DMS 273 treated with DMSO at 0.1 percent for 48 hours (cell line): ENCODE measurements at regions not wholly inside any gene's neighbourhood (a gene's known extent, or its start where the extent isn't known, plus 50 kb on each side); places are given as distances from the start of the nearest gene placed in this dataset.
"Not testable (repeated sequence)": the region's sequence is repeated elsewhere in the genome, so short reads cannot be mapped to it uniquely, and the experiment has no call there.

Experiments used
- DNase-seq: peaks from one replicate; lab custom pipeline; 2025; lab: John Stamatoyannopoulos, UW

DNA sequence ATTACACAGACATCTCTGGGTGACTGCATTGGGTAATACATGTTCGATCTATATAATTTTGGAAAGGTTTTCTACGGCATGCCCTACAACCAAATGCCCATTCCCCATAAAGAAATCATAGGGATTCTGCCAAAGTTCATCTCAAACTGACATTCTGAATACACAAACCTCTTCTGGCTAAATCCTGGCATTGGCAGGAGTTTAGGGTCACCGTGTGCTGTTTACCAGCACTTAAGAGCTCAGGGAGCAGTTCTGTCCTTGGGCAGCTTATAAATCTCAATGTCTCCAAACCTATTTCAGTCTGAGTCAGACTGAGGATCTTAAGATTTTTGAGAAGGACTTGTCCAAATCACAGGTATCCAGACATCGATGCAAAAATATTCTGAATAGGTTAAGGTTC is 809.6 kb upstream of the LRRN3 start:
- DNase-seq, result no peak

DNA sequence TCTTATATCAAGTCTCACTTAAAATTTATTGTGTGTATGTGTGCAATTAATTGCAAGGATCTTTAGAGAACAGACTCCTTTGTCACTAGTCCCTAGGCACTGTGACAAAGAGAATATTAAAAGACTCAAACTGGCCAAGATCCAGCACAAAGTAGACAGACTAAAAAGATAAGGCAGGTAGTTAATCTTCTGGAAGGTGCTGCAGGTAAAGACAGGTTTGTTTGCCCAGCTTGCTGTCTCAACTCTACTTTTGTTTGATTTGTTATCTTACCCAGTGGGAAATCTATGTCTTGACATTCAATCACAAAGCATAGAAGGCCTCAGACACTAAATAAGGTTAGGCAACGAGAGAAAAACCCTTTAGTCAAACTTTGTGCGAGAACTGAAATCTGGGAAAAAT is 807.9 kb upstream of the LRRN3 start:
- DNase-seq, result no peak

GRCh38 chr7:110291430-110291829 is 799.5 kb upstream of the LRRN3 start:
- no peak for DNase-seq

DNA sequence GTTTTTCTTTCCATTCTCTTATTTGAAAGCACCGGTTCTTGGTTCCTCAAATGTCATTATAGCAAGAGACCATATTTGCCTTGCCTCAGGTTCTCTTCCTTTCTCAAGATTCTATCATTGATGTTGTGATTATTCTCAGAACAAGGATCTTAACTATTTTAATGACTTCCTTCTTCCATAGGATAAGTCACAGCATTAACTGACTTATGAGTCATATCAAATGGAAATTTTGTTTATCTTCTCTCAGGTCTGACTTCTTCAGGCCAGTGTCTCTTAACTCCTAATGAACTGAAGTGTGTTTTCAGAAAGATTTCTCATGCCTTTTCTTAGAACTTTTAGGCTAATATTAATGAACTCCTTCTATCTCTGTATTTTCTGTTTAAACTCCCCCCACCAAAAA is 794.6 kb upstream of the LRRN3 start:
- DNase-seq, result no peak

DNA sequence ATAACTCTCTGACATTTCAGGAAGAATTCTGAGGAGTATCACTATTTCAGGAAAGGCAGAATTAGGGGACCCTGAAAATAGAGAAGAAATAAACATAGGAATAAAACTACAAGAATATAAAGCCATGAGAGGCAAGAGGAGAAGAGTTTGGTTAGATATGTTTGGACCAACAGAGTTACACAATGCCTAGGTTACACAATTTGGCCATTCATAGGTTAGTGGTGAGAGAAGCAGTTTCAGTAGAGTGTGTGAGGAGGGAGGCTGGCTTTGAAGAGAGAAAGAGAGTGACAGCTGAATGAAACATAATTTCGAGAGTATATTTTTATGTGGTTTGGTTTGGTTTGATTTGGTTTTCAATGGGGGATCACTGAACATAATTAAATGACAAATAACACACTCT is 783.2 kb upstream of the LRRN3 start:
- no peak for DNase-seq

DNA sequence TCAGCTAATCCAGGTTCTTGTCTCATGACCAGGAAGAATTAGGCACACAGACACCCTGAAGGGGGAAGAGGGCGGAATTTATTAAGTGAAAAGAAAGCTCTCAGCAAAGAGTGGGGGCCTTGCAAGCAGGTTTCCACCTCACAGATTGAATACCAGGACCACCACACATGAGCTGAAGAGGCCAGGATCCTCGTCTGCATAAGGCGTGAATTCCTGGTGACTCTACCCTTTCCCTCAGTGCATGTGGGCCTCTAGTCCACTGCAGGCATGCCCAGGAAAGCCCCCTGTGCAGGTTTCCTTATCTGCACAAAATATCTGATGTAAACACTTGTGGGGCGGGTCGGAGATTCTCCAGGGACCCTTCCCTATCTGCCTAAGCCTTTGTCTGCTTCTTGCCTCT is 782.1 kb upstream of the LRRN3 start:
- no peak for DNase-seq

- DNase-seq, result no peak
These were observed 781.0 kb upstream of the LRRN3 start for GRCh38 chr7:110309941-110310340.

GRCh38 chr7:110311556-110311955 is 779.4 kb upstream of the LRRN3 start:
- DNase-seq, result no peak

- DNase-seq, result no peak
These were observed 773.2 kb upstream of the LRRN3 start for GRCh38 chr7:110317541-110318265.

GRCh38 chr7:110320285-110320684 is 770.6 kb upstream of the LRRN3 start:
- DNase-seq, result not testable (repeated sequence)

GRCh38 chr7:110322796-110323195 is 768.1 kb upstream of the LRRN3 start:
- no peak for DNase-seq

- DNase-seq, result no peak
These were observed 764.0 kb upstream of the LRRN3 start for GRCh38 chr7:110326966-110327365.

DNA sequence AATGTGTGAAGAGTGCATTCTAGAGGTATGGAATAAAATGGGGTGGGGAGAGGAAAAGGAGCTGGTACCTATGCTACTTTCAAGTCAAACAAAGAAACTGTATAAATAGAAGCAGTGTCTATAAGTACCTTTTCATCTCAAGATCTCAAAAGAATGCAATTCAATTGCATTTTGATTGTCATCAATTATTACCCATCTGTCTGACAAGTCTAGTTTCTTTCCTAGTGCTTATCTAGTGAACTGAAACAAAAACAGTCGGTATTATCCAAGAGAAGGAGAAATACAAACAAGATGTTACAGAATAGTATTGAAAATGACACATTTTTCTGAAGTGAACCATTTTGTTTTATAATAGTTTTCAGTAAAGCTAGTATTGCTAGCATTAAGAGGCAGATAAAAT is 754.5 kb upstream of the LRRN3 start:
- no peak for DNase-seq

DNA sequence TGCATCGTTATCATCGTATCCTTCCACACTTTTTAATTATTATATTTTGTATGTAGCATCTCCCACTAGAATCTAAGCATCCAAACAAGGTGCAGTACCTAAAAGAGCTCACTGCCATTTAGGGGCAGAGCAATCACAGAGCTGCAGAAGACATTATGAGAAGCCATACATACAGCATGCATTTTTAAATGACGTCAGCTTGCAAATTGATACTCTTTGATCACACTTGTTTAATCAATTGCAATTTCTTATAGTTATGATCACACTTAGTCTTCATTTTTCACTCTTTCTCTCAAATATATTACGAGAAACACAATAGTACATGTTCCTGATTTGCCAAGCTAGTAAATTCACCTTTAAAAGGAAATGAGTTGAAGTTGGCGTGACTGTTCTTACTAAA is 753.3 kb upstream of the LRRN3 start:
- no peak for DNase-seq

- peak; percentile 26 for DNase-seq
These were observed 743.8 kb upstream of the LRRN3 start for GRCh38 chr7:110347081-110347480.

- DNase-seq, result no peak
These were observed 734.5 kb upstream of the LRRN3 start for GRCh38 chr7:110356438-110356837.

- DNase-seq, result no peak
These were observed 732.9 kb upstream of the LRRN3 start for GRCh38 chr7:110358028-110358427.

DNA sequence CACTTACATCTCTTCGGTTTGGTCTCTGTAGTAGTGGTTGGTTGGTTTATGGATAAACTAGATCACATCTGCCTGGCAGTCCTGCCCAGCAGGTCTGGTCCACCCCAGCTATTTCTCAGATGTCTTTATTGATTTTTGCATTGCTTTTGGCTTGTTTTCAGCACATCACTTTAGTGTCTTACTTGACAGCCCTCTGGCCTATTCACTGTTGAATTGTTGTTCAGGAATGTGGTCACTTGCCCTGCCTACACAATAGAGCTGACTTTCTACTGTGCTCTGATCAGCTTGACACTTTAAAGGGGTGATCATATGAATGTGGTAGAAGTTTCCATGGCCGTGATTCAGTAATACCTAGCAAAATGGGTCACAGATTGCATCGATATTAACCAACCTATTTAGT is 719.2 kb upstream of the LRRN3 start:
- DNase-seq, result no peak

DNA sequence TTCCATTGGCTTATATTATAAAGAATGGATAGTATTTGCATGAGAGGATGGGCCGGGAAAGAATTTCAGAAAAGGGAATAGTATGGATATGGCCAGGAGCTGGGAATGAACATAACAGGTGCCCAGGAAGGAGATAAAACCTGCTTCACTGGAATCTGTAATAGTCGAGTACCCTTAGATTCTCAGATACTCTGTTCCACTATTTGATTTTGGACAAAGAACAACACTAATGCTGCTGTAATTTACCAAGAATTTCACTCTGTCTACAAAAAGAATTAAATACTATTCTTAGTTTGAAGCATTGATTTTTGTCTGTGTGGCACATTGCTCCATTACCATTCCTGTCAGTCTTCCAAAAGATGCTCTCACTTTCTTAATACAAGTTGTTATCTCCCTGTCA is 718.2 kb upstream of the LRRN3 start:
- no peak for DNase-seq

- DNase-seq, result no peak
These were observed 717.5 kb upstream of the LRRN3 start for GRCh38 chr7:110373416-110373815.

GRCh38 chr7:110373859-110374258 is 717.1 kb upstream of the LRRN3 start:
- no peak for DNase-seq

DNA sequence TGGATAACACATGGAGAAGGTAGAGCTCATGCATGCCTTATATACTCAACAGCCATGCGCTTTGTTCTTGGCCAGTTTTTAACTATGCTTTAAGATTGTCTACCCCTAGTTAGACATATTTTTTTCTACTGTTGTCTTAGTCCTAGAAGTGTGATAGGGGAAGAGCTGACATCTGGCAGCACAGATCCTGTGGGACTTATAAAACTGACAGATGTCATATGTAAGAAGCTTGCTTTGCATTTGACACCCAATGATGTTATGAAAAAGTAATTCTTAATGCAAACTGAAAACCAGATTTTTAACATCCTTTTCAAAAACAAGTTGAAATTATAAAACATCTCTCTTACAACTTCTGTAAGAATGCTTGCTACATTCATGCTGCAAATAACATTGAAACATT is 715.9 kb upstream of the LRRN3 start:
- peak; percentile 43 for DNase-seq

GRCh38 chr7:110382736-110383135 is 708.2 kb upstream of the LRRN3 start:
- DNase-seq, result no peak

DNA sequence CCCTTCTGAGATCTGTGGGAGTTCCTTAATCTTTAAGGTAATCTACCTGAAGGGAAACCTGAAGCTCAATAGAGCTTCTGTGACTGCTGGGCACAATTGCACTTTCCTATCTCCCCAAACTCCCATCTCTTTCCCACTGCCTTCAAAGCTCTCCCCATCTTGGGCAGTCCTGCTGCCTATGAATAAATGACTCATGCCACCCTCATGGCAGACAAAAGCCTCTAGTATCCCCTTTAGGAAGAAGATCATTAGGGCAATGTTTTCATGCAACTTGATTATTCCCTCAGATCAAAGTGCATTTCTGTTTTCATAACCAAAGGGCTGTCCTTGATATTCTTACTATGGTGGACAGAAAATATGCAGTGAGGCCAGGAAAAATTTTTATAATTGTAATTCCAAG is 704.9 kb upstream of the LRRN3 start:
- no peak for DNase-seq

DNA sequence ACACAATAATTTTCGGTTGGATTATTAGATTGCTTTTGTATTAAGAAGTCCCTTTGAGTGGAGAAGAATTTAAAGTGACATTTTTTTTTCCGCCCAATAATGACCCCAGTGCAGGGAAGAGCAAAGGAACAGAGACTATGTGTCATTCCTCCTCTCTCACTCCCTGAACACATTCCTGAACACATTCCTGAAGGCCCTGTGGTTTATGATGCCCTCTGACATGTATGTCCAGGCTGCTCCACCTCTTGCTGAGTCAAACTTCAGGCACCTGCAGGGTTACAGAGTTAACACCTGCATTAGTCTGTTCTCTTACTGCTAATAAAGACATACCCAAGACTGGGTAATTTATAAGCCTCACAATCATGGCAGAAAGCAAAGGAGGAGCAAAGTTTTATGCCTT is 704.0 kb upstream of the LRRN3 start:
- no peak for DNase-seq
